ENCODE measurements at regions not wholly inside any gene's neighbourhood (a gene's known extent, or its start where the extent isn't known, plus 50 kb on each side); places are given as distances from the start of the nearest gene placed in this dataset.

- H3K4me3 ChIP-seq (replicated peaks; ENCODE audit: low read depth, low read length): no peak overlapping the region
- no peak for DNase-seq (ENCODE audit: extremely low read depth, low read depth)
- TF ChIP-seq, protein P1, sequence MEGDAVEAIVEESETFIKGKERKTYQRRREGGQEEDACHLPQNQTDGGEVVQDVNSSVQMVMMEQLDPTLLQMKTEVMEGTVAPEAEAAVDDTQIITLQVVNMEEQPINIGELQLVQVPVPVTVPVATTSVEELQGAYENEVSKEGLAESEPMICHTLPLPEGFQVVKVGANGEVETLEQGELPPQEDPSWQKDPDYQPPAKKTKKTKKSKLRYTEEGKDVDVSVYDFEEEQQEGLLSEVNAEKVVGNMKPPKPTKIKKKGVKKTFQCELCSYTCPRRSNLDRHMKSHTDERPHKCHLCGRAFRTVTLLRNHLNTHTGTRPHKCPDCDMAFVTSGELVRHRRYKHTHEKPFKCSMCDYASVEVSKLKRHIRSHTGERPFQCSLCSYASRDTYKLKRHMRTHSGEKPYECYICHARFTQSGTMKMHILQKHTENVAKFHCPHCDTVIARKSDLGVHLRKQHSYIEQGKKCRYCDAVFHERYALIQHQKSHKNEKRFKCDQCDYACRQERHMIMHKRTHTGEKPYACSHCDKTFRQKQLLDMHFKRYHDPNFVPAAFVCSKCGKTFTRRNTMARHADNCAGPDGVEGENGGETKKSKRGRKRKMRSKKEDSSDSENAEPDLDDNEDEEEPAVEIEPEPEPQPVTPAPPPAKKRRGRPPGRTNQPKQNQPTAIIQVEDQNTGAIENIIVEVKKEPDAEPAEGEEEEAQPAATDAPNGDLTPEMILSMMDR (IDR thresholded peaks at IDR 0.05; ENCODE audit: low read depth, low read length, missing control alignments): no peak
Measured at GRCh38 chr13:34019870-34020269, 201.9 kb downstream of the RFC3 start.

GRCh38 chr13:34020388-34020787 is 202.4 kb downstream of the RFC3 start:
- no peak for DNase-seq (ENCODE audit: extremely low read depth, low read depth)
- H3K4me3 ChIP-seq (replicated peaks; ENCODE audit: low read depth, low read length): no peak overlapping the region
- TF ChIP-seq, protein P1 (IDR thresholded peaks at IDR 0.05; ENCODE audit: low read depth, low read length, missing control alignments): no peak

- no peak for DNase-seq (ENCODE audit: extremely low read depth, low read depth)
- H3K4me3 ChIP-seq (replicated peaks; ENCODE audit: low read depth, low read length): no peak overlapping the region
- TF ChIP-seq, protein P1 (IDR thresholded peaks at IDR 0.05; ENCODE audit: low read depth, low read length, missing control alignments): no peak
Measured at GRCh38 chr13:34021619-34022018, 203.7 kb downstream of the RFC3 start.

DNA sequence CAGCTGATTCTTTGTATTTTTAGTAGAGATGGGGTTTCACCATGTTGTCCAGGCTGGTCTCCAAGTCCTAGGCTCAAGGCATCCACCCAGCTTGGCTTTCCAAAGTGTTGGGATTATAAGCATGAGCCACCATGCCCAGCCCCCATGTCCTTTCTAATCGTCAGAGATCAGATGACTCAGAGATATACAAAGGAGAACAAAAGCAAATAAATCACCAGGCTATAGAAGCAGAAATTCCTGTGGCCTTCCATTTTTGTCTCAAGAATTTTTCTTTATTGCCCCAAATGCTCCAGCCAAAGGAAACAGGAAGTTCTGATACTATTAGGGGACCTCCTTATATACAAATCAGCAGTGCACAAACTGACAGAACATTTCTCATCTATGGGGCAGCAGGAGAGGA is 207.8 kb downstream of the RFC3 start:
- H3K4me3 ChIP-seq (replicated peaks; ENCODE audit: low read depth, low read length): no peak overlapping the region
- TF ChIP-seq, protein P1 (IDR thresholded peaks at IDR 0.05; ENCODE audit: low read depth, low read length, missing control alignments): no peak
- DNase-seq (ENCODE audit: extremely low read depth, low read depth): peak; percentile 26

DNA sequence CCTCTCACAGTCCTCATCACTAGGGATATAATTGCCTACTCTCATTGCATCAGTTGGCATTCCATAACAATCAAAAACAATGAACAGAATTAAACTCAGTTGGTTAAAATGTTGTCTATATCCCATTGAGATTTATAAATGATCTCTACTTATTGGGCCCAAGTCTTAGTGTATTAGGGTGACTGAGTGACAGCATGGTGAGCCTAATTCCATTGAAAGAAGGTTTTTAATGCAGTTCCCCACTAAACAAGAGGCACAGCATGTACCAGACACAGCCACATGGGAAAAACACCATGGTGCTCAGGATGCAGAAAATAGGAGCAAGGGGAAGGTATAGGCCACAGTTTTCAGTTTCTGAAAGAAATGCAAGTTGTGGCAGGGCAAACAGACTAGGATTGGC is 208.4 kb downstream of the RFC3 start:
- H3K4me3 ChIP-seq (replicated peaks; ENCODE audit: low read depth, low read length): no peak overlapping the region
- DNase-seq (ENCODE audit: extremely low read depth, low read depth): no peak
- TF ChIP-seq, protein P1 (IDR thresholded peaks at IDR 0.05; ENCODE audit: low read depth, low read length, missing control alignments): no peak

- TF ChIP-seq, protein P1 (IDR thresholded peaks at IDR 0.05; ENCODE audit: low read depth, low read length, missing control alignments): no peak
Measured at GRCh38 chr13:34028496-34029442, 210.8 kb downstream of the RFC3 start.

More at GRCh38 chr13:34028496-34029442, 210.8 kb downstream of the RFC3 start:
- no peak for DNase-seq (ENCODE audit: extremely low read depth, low read depth)
- no peak overlapping the region for H3K4me3 ChIP-seq (replicated peaks; ENCODE audit: low read depth, low read length)
